HG02759 (cell line): ENCODE measurements at regions not wholly inside any gene's neighbourhood (a gene's known extent, or its start where the extent isn't known, plus 50 kb on each side); places are given as distances from the start of the nearest gene placed in this dataset.
"Not testable (repeated sequence)": the region's sequence is repeated elsewhere in the genome, so short reads cannot be mapped to it uniquely, and the experiment has no call there.

Experiments used
- ATAC-seq: cut with Tn5 transposase; IDR thresholded peaks from one replicate; pipeline ENCODE4 v1.9.1; 2021; ENCODE audit warnings: mild to moderate bottlenecking, moderate library complexity; ENCODE audit not compliant: unreplicated experiment

- no peak for ATAC-seq
These were observed 497.9 kb upstream of the RAB6C start for GRCh38 chr2:129481306-129482219.

GRCh38 chr2:129482626-129483025 is 496.8 kb upstream of the RAB6C start:
- ATAC-seq, result no peak

GRCh38 chr2:129483366-129483765 is 496.1 kb upstream of the RAB6C start:
- ATAC-seq, result peak; percentile 84

GRCh38 chr2:129484999-129485897 is 494.2 kb upstream of the RAB6C start:
- ATAC-seq, result no peak

- no peak for ATAC-seq
These were observed 491.1 kb upstream of the RAB6C start for GRCh38 chr2:129488376-129488775.

GRCh38 chr2:129490641-129491040 is 488.8 kb upstream of the RAB6C start:
- ATAC-seq, result no peak

GRCh38 chr2:129491308-129491707 is 488.2 kb upstream of the RAB6C start:
- ATAC-seq, result no peak

GRCh38 chr2:129492548-129492947 is 486.9 kb upstream of the RAB6C start:
- ATAC-seq, result no peak

- no peak for ATAC-seq
These were observed 479.7 kb upstream of the RAB6C start for GRCh38 chr2:129499747-129500146.

GRCh38 chr2:129502781-129503180 is 476.7 kb upstream of the RAB6C start:
- no peak for ATAC-seq

- ATAC-seq, result no peak
These were observed 474.8 kb upstream of the RAB6C start for GRCh38 chr2:129504646-129505045.

GRCh38 chr2:129518937-129519336 is 460.5 kb upstream of the RAB6C start:
- no peak for ATAC-seq

- not testable (repeated sequence) for ATAC-seq
These were observed 447.3 kb upstream of the RAB6C start for GRCh38 chr2:129532158-129532557.

- ATAC-seq, result no peak
These were observed 430.6 kb upstream of the RAB6C start for GRCh38 chr2:129548880-129549279.

- no peak for ATAC-seq
These were observed 428.9 kb upstream of the RAB6C start for GRCh38 chr2:129550536-129550935.

- ATAC-seq, result no peak
These were observed 425.1 kb upstream of the RAB6C start for GRCh38 chr2:129554373-129554772.

GRCh38 chr2:129559101-129559500 is 420.4 kb upstream of the RAB6C start:
- no peak for ATAC-seq

- no peak for ATAC-seq
These were observed 413.8 kb upstream of the RAB6C start for GRCh38 chr2:129565551-129566109.

GRCh38 chr2:129570812-129571211 is 408.7 kb upstream of the RAB6C start:
- ATAC-seq, result not testable (repeated sequence)

GRCh38 chr2:129575431-129575830 is 404.0 kb upstream of the RAB6C start:
- ATAC-seq, result no peak

GRCh38 chr2:129575880-129576279 is 403.6 kb upstream of the RAB6C start:
- ATAC-seq, result no peak
